ENCODE measurements at regions not wholly inside any gene's neighbourhood (a gene's known extent, or its start where the extent isn't known, plus 50 kb on each side); places are given as distances from the start of the nearest gene placed in this dataset.

GRCh38 chr18:40314199-40314598, 1640.8 kb upstream of the PIK3C3 start:
- intact Hi-C loops (cut with DNase I; ENCODE audit: low total_unique reads), result no loop called here
- 42% methylated on average over 2 of the region's 2 CpGs; no CpG with 5 or more reads in 1 of the 2 donors for WGBS, 2 donors (ENCODE audit: low coverage in 1 of 2)
- no peak overlapping the region for H3K27ac ChIP-seq
- DNase-seq, result no peak
- H3K36me3 ChIP-seq, result no peaks in the 10 kb centered on the region
- H3K9me3 ChIP-seq, result no peaks in the 10 kb centered on the region
- H3K4me3 ChIP-seq, result no peak overlapping the region
- H3K27me3 ChIP-seq, result no peaks in the 10 kb centered on the region
- in situ Hi-C loops (cut with MboI; ENCODE audit: low pct_ligation_motif_present in 1 of 4, low pct_unique_long_range_greater_than_20kb in 1 of 4, low sequenced_read_pairs in 3 of 4), result loop anchor here in 1 of 4 donors (25.0 kb wide), 1 partner anchor 98 kb away; no protein-coding TSS in a partner anchor
- H3K4me1 ChIP-seq, result no peaks in the 10 kb centered on the region
- TF ChIP-seq EP300 (IDR thresholded peaks at IDR 0.05; ENCODE audit: low read depth) (no peak), POLR2AphosphoS5 (IDR thresholded peaks at IDR 0.05) (no peak), CTCF (IDR thresholded peaks at IDR 0.05) (no peak)

GRCh38 chr18:40313030-40313642, 1641.9 kb upstream of the PIK3C3 start:
- no peaks in the 10 kb centered on the region for H3K36me3 ChIP-seq
- in situ Hi-C loops (cut with MboI; ENCODE audit: low pct_ligation_motif_present in 1 of 4, low pct_unique_long_range_greater_than_20kb in 1 of 4, low sequenced_read_pairs in 3 of 4) (loop anchor here in 1 of 4 donors (25.0 kb wide), 1 partner anchor 99 kb away; no protein-coding TSS in a partner anchor), intact Hi-C loops (cut with DNase I; ENCODE audit: low total_unique reads) (no loop called here)
- no peak overlapping the region for H3K27ac ChIP-seq
- no peak for DNase-seq
- no peak for TF ChIP-seq CTCF (IDR thresholded peaks at IDR 0.05)
- TF ChIP-seq EP300 (IDR thresholded peaks at IDR 0.05; ENCODE audit: low read depth), result no peak
- TF ChIP-seq POLR2A (IDR thresholded peaks at IDR 0.05), result no peak
- H3K27me3 ChIP-seq, result no peaks in the 10 kb centered on the region
- no peaks in the 10 kb centered on the region for H3K9me3 ChIP-seq
- WGBS, 2 donors (ENCODE audit: low coverage in 1 of 2), result 77 to 78% methylated on average over 9 to 11 of the region's 11 CpGs
- H3K4me1 ChIP-seq, result no peaks in the 10 kb centered on the region
- H3K4me3 ChIP-seq, result no peak overlapping the region

GRCh38 chr18:40307627-40308026, 1647.4 kb upstream of the PIK3C3 start:
- WGBS, 2 donors (ENCODE audit: low coverage in 1 of 2), result 91 to 93% methylated on average over 3 of the region's 3 CpGs
- intact Hi-C loops (cut with DNase I; ENCODE audit: low total_unique reads), result no loop called here
- in situ Hi-C loops (cut with MboI; ENCODE audit: low pct_ligation_motif_present in 1 of 4, low pct_unique_long_range_greater_than_20kb in 1 of 4, low sequenced_read_pairs in 3 of 4), result loop anchor here in 1 of 4 donors (25.0 kb wide), 1 partner anchor 105 kb away; no protein-coding TSS in a partner anchor
- TF ChIP-seq EP300 (IDR thresholded peaks at IDR 0.05; ENCODE audit: low read depth) (no peak), POLR2A (IDR thresholded peaks at IDR 0.05) (no peak), CTCF (IDR thresholded peaks at IDR 0.05) (no peak), POLR2AphosphoS5 (IDR thresholded peaks at IDR 0.05) (no peak)
- no peak for DNase-seq
- Histone ChIP-seq H3K9me3 (no peaks in the 10 kb centered on the region), H3K4me1 (no peaks in the 10 kb centered on the region), H3K4me3 (no peak overlapping the region), H3K27ac (no peak overlapping the region), H3K36me3 (no peaks in the 10 kb centered on the region), H3K27me3 (no peaks in the 10 kb centered on the region)

- H3K4me1 ChIP-seq, result no peaks in the 10 kb centered on the region
- intact Hi-C loops (cut with DNase I; ENCODE audit: low total_unique reads), result no loop called here
- WGBS, 2 donors (ENCODE audit: low coverage in 1 of 2), result 41 to 53% methylated on average over 1 of the region's 1 CpG
- no peaks in the 10 kb centered on the region for H3K27me3 ChIP-seq
- no peaks in the 10 kb centered on the region for H3K36me3 ChIP-seq
- no peak overlapping the region for H3K27ac ChIP-seq
- no peak for TF ChIP-seq CTCF (IDR thresholded peaks at IDR 0.05)
- TF ChIP-seq EP300 (IDR thresholded peaks at IDR 0.05; ENCODE audit: low read depth), result no peak
- TF ChIP-seq POLR2AphosphoS5 (IDR thresholded peaks at IDR 0.05), result no peak
- no peak for TF ChIP-seq POLR2A (IDR thresholded peaks at IDR 0.05)
- no peaks in the 10 kb centered on the region for H3K9me3 ChIP-seq
- in situ Hi-C loops (cut with MboI; ENCODE audit: low pct_ligation_motif_present in 1 of 4, low pct_unique_long_range_greater_than_20kb in 1 of 4, low sequenced_read_pairs in 3 of 4), result no loop called here
- no peak for DNase-seq
- H3K4me3 ChIP-seq, result no peak overlapping the region
Measured at GRCh38 chr18:40296717-40297413, 1658.2 kb upstream of the PIK3C3 start.
